ENCODE measurements at regions not wholly inside any gene's neighbourhood (a gene's known extent, or its start where the extent isn't known, plus 50 kb on each side); places are given as distances from the start of the nearest gene placed in this dataset.
"Not testable (repeated sequence)": the region's sequence is repeated elsewhere in the genome, so short reads cannot be mapped to it uniquely, and the experiment has no call there.

DNA sequence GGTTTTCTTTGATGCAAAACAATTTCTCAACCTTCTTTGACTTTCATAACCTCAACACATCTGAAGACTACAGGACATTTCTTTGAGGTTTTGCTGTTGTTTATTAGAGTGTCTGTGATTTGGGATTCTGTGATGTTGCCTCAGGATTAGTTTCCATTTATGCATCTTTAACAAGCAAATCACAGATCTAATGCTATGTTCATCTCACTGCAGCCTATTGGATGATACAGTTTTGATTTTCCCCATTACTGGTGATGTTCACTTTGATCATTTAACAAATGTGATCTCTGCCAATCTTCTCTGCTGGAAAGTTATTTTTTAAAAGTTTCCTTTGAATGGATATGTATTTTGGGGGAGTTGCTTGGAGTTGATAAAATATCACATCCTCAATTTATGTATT is 624.9 kb upstream of the HS3ST1 start:
- Mint-ChIP-seq H3K27ac (no peak overlapping the region), H3K4me3 (no peak overlapping the region), H3K27me3 (no peaks in the 10 kb centered on the region), H3K9me3 (peaks cover 8 to 26% of the 10 kb centered on the region in 2 donors), H3K4me1 (no peaks in the 10 kb centered on the region)
- ATAC-seq: no peak
- DNase-seq: no peak

DNA sequence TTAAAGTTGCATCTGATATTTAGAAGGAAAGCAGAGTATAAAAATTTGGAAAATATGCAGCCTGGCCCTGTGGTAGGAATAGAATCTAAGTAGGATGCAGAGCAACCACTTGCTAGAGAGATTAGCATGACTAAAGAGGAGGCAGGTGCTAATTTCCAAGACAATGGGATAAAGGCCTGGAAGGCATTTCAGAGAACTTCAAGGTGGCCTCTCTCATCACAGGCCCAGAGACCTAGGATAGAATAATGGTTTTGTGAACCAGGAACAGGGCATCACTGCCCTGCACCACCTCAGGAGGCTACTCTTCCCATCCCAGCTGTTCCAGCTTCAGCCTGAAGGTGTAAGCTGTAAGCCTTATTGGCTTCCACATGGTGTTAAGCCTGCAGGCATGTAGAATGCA is 621.7 kb upstream of the HS3ST1 start:
- H3K27me3 Mint-ChIP-seq: no peaks in the 10 kb centered on the region
- ATAC-seq (no peak), DNase-seq (no peak)
- peaks cover 8 to 22% of the 10 kb centered on the region in 2 donors for H3K9me3 Mint-ChIP-seq
- H3K4me3 Mint-ChIP-seq: no peak overlapping the region
- H3K27ac Mint-ChIP-seq: no peak overlapping the region
- H3K4me1 Mint-ChIP-seq: no peaks in the 10 kb centered on the region

DNA sequence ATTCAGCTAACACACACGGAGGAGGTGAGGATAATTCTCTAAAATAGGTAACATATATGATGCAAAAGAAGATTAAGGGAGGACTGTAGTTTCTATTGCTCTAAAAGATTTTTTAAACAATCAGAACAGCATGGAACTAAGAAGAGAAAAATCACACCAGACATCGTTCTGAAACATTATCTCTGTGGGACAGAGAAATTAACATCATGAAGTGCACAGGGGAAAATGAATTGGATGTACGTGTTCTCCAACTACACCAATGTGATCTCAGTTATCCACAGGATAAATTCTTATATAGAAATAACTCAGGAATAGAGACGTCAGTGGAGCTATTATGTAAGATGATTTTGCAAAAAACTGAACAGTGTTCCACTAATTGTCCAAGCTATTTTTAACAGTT is 614.1 kb upstream of the HS3ST1 start:
- Mint-ChIP-seq H3K27ac (no peak overlapping the region), H3K4me3 (no peak overlapping the region), H3K9me3 (peaks cover 18 to 23% of the 10 kb centered on the region in 2 donors), H3K4me1 (no peaks in the 10 kb centered on the region), H3K27me3 (no peaks in the 10 kb centered on the region)
- ATAC-seq (no peak), DNase-seq (no peak)

DNA sequence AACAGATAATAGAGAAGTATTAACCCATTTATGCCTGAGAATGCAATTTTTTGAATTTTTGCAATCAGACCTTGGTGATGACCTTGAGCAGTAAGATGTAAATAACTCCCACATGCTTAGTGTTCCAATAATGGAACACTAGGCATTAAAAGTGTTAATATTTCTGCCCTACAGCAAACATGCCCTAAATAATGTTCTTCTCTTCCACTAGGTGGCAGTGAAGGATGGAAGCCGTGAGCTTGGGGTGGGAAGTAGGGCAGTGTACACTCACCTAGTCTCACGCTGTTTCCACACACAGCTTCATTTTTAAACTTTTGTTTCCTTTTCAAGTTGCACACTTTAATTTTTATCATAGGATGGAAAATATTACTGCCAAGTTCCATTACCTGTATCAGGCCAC is 613.1 kb upstream of the HS3ST1 start:
- Mint-ChIP-seq H3K4me1 (no peaks in the 10 kb centered on the region), H3K4me3 (no peak overlapping the region), H3K27me3 (no peaks in the 10 kb centered on the region), H3K27ac (no peak overlapping the region), H3K9me3 (peaks cover 18 to 23% of the 10 kb centered on the region in 2 donors)
- ATAC-seq (no peak), DNase-seq (no peak)

DNA sequence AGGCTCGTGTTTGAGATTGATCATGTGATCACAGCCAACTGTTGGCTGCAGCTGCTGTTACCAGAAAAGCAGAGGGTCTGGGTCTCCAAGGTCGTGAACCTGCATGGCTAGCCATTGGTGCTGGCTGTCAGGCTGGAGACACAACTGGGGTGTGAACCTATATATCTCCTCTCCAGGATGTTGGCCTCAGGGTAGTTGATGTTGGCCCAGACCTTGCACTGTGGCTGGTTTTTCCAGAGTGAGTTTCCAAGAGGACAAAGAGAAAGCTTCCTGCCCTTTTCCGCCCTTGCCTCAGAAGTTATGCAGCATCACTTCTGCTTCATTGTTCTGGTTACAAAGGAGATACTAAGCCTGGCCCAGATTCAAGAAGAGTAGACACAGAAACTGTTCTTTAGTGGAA is 607.8 kb upstream of the HS3ST1 start:
- no peaks in the 10 kb centered on the region for H3K27me3 Mint-ChIP-seq
- H3K4me3 Mint-ChIP-seq: no peak overlapping the region
- ATAC-seq: no peak
- no peak for DNase-seq
- no peak overlapping the region for H3K27ac Mint-ChIP-seq
- no peaks in the 10 kb centered on the region for H3K4me1 Mint-ChIP-seq
- H3K9me3 Mint-ChIP-seq: peaks cover 19 to 36% of the 10 kb centered on the region in 2 donors

DNA sequence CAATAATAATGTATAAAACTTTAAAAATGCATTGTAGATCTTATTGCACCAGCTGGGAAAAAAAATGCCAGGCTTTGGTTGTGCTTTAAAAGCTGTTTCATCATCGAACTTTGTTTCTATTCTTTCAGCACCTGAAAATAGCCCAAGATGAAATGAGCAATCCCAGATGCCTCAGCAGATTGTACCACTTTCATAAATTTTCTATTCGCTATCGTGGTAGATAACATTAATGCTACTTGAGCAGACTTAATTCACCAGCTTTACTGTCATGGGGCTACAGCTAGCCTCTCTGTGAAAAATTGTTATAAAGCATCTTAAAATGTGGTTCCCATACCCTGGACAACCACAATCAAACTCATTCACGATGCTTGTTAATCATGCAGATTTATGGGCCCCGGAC is 599.6 kb upstream of the HS3ST1 start:
- H3K27me3 Mint-ChIP-seq: no peaks in the 10 kb centered on the region
- no peaks in the 10 kb centered on the region for H3K4me1 Mint-ChIP-seq
- peaks cover 5 to 12% of the 10 kb centered on the region in 2 donors for H3K9me3 Mint-ChIP-seq
- no peak for DNase-seq
- no peak overlapping the region for H3K27ac Mint-ChIP-seq
- H3K4me3 Mint-ChIP-seq: no peak overlapping the region
- no peak for ATAC-seq

DNA sequence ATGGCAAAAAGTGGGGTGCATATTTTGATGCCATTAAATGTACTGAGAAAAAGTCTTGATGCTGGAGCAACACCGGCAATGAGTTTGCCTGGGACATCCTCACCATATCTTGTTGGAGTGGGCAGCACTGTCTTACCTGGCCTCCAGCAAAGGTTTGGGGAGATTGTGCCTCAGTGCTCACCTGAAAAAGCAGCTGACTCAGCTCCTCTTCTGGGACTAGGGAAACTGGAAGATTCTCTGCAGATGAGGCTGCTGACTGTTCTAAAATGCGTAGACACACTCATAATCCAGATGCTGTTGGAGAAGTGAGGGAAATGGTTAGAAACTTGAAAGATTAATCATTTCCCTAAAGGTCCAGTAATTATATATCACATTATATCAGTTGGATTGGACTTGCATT is 593.7 kb upstream of the HS3ST1 start:
- ATAC-seq (no peak), DNase-seq (no peak)
- H3K27me3 Mint-ChIP-seq: no peaks in the 10 kb centered on the region
- no peak overlapping the region for H3K27ac Mint-ChIP-seq
- H3K4me1 Mint-ChIP-seq: no peaks in the 10 kb centered on the region
- H3K9me3 Mint-ChIP-seq: peaks cover 2 to 25% of the 10 kb centered on the region in 2 donors
- no peak overlapping the region for H3K4me3 Mint-ChIP-seq

DNA sequence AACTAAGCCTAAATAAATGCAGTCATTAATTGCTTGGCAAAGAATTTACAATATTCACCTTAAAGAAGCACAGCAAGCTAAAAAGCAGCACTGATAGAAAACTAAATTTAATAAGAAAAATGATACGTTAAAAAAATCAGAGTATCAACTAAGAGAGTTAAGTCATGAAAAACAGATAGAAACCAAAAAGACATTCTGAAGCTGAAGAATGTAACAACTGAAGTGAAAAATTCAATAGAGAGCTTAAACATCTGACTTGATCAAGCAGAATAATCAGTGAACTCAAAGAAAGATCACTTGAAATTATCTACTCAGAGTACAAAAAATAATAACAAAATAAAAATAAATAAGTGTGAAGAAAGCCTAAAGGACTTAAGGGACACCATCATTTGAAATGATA is 588.0 kb upstream of the HS3ST1 start:
- DNase-seq (no peak), ATAC-seq (no peak)
- H3K4me1 Mint-ChIP-seq: no peaks in the 10 kb centered on the region
- H3K27me3 Mint-ChIP-seq: no peaks in the 10 kb centered on the region
- H3K27ac Mint-ChIP-seq: no peak overlapping the region
- H3K4me3 Mint-ChIP-seq: no peak overlapping the region
- H3K9me3 Mint-ChIP-seq: peaks cover 13 to 29% of the 10 kb centered on the region in 2 donors

DNA sequence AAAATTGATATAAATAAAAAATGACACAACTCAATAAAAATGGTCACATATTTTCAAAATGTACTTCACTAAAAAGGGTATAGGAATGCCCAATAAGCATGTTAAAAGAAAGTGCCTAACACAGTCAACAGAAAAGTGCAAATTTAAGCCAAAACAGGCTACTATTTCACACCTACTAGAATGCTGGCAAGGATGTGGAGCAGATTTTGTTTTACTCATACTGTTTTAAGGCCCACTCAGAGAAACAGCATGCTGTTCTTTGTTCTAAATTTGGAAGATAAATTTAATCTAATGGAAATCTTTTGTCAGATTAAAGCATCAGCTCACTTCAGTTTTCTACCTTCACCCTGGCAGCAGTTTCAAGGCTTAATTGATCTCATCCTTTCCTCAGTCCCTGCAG is 576.8 kb upstream of the HS3ST1 start:
- no peak overlapping the region for H3K4me3 Mint-ChIP-seq
- H3K9me3 Mint-ChIP-seq: no peaks in the 10 kb centered on the region
- H3K27me3 Mint-ChIP-seq: no peaks in the 10 kb centered on the region
- DNase-seq (no peak), ATAC-seq (no peak)
- no peaks in the 10 kb centered on the region for H3K4me1 Mint-ChIP-seq
- no peak overlapping the region for H3K27ac Mint-ChIP-seq

DNA sequence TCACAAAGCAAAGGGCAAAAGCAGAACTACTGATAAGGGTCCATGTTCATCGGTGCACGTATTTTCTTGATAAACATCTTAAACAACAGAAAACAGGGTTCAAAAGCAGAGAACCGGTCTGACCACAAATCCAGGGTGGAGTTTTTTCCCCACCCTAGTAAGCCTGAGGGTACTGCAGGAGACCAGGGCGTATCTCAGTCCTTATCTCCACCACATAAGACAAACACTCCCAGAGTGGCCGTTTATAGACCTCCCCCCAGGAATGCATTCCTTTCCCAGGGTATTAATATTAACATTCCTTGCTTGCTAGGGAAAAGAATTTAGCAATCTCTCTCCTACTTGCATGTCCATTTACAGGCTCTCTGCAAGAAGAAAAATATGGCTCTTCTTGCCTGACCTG is 567.9 kb upstream of the HS3ST1 start:
- H3K27ac Mint-ChIP-seq, H3K4me3 Mint-ChIP-seq, H3K4me1 Mint-ChIP-seq, DNase-seq, ATAC-seq, H3K27me3 Mint-ChIP-seq: not testable (repeated sequence)
- peaks cover 5 to 19% of the 10 kb centered on the region in 2 donors for H3K9me3 Mint-ChIP-seq

DNA sequence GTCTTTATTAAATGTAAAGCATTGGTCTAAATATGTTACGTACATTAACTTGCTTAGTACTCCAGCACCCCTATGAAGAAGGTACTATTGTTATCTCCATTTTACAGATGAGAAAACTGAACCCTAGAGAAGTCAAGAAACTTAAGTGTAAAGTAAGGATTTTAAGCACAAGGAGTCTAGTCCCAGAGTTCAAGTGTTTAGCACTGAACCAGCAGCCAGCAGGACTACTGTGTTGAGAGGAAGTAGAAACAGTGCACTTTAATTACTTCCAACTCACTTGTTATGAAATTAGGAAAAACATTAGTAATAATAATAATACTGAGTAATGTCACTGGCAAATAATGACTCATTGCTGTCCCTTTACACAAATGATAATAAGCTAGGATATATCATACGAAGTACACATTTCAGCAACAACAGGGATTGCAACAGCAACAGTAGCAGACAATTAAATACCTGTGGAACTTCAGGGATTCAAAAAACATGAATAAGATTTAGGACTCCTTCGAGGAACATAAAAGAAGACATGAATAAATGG is 548.1 kb upstream of the HS3ST1 start:
- H3K27me3 Mint-ChIP-seq: no peaks in the 10 kb centered on the region
- H3K4me1 Mint-ChIP-seq: no peaks in the 10 kb centered on the region
- DNase-seq: no peak
- H3K27ac Mint-ChIP-seq: no peak overlapping the region
- H3K4me3 Mint-ChIP-seq: no peak overlapping the region
- H3K9me3 Mint-ChIP-seq: peaks cover 0 to 7% of the 10 kb centered on the region in 2 donors
- no peak for ATAC-seq

DNA sequence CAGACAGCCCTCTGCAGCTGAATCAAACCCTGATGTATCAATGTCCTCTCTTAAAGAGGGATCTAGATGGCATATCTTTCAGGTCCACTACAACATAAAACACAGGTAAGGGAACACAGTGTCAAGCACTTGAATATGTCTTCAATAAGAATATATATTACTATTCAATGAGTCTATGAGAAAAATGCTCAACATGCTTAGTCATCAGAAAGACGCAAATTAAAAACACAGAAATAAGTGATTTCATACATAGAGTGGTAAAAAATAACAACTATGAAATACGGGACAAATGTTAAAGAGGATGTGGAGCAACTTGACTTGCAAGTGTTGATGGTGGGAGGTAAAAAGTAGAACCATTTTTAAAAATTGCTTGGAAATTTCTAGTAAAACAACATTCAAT is 544.6 kb upstream of the HS3ST1 start:
- H3K4me1 Mint-ChIP-seq: no peaks in the 10 kb centered on the region
- no peak overlapping the region for H3K27ac Mint-ChIP-seq
- no peaks in the 10 kb centered on the region for H3K9me3 Mint-ChIP-seq
- H3K27me3 Mint-ChIP-seq: no peaks in the 10 kb centered on the region
- DNase-seq (no peak), ATAC-seq (no peak)
- H3K4me3 Mint-ChIP-seq: no peak overlapping the region

DNA sequence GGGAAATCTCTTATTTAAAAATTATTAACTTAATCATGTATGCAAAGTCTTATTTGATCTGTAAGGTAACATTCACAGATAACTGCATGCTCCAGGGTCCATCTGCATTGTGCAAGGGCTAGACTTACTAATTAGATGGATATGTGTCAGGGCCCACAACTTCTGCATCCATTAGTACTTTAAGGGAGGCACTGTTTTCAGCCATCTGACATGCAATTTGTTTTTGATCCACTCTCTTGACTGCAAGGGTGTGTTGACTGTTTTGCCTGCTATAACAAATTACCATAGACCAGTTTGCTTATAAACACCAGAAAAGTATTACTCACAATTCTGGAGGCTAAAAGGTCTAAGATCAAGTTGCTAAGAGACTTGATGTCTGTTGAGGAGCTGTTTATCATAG is 542.1 kb upstream of the HS3ST1 start:
- ATAC-seq: no peak
- Mint-ChIP-seq H3K4me3 (no peak overlapping the region), H3K9me3 (no peaks in the 10 kb centered on the region), H3K27me3 (no peaks in the 10 kb centered on the region), H3K27ac (no peak overlapping the region), H3K4me1 (no peaks in the 10 kb centered on the region)
- DNase-seq: no peak

DNA sequence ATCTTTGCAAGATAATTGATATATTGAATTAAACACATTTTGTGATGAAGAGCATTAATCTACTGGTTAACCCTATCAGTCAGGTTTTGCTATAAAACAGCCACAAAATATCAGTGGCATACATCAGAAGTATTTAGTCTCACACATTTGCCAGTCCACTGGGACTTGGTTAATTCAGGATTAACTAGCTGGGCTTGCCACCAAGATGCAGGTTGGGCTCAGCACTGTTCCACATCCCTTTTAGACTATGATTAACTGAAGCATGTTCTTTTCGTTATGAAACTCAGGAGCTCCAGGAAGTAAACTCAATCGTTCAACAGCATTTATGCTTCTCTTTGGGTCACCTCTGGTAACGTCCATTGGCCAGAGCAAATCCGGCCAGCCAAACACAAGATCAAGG is 538.1 kb upstream of the HS3ST1 start:
- Mint-ChIP-seq H3K4me1 (no peaks in the 10 kb centered on the region), H3K9me3 (peaks cover 0 to 19% of the 10 kb centered on the region in 2 donors), H3K27ac (no peak overlapping the region), H3K4me3 (no peak overlapping the region), H3K27me3 (peaks cover 8% of the 10 kb centered on the region)
- no peak for DNase-seq
- no peak for ATAC-seq

DNA sequence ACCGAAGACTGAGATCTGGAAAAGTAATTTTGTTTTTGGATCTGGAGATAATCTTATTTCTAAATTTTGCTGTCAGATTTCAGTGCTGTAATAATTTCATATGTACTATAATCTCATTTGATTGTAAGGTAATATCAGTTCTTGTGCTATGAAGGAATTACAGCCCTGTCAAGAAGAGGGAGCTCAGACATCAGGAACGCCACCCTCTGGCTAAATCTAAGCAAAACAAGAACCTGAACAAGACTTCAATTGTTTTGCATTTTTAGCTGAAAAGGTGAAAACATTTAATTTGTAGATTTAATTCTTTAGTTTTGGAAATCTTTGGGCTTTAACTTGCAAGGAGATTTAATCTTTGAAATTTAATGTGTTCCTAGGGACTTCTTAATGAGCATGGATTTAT is 525.4 kb upstream of the HS3ST1 start:
- H3K9me3 Mint-ChIP-seq: no peaks in the 10 kb centered on the region
- ATAC-seq (no peak), DNase-seq (no peak)
- H3K27me3 Mint-ChIP-seq: no peaks in the 10 kb centered on the region
- H3K27ac Mint-ChIP-seq: no peak overlapping the region
- H3K4me3 Mint-ChIP-seq: no peak overlapping the region
- no peaks in the 10 kb centered on the region for H3K4me1 Mint-ChIP-seq

DNA sequence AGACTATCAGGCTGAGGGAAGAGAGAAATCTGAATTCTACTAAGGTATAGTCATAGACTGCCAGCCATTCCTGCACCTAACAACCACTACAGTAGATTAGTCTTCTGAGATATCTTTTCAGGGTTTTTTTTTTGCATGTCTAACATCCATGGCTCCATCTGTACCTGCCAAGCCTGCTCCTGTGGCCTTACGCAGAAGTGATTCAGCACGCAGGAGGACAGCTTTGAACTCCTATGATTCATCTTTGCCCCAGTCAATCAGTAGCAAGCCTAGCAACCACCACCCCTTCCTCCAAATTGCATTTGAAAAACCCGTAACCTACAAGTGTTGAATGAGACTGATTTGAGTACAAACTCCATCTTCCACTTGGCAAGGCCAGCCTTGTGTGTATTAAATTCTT is 520.7 kb upstream of the HS3ST1 start:
- Mint-ChIP-seq H3K4me3 (no peak overlapping the region), H3K27ac (no peak overlapping the region)
- no peak for ATAC-seq

DNA sequence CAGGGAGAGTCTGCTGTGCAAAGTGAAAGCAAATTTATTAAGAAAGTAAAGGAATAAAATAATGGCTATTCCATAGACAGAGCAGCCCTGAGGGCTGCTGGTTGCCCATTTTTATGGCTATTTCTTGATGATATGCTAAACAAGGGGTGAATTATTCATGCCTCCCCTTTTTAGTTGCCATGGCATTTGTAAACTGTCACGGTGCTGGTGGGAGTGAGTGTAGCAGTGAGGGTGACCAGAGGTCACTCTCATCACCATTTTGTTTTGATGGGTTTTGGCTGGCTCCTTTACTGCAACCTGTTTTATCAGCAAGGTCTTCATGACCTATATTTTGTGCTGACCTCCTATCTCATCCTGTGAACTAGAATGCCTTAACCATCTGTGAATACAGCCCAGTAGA is 518.9 kb upstream of the HS3ST1 start:
- DNase-seq, H3K9me3 Mint-ChIP-seq, H3K27ac Mint-ChIP-seq, H3K4me3 Mint-ChIP-seq, H3K27me3 Mint-ChIP-seq, H3K4me1 Mint-ChIP-seq, ATAC-seq: not testable (repeated sequence)

More for the DNA sequence above, 520.7 kb upstream of the HS3ST1 start:
- H3K27me3 Mint-ChIP-seq: no peaks in the 10 kb centered on the region
- no peak for DNase-seq
- no peaks in the 10 kb centered on the region for H3K9me3 Mint-ChIP-seq
- H3K4me1 Mint-ChIP-seq: no peaks in the 10 kb centered on the region

All from stimulated activated naive CD8-positive, alpha-beta T cell treated with anti-CD3 and anti-CD28 coated beads, Interleukin-15, amount 100 ng/mL, for 72 hours (primary cell).